CD14-positive monocyte (primary cell): ENCODE measurements at regions not wholly inside any gene's neighbourhood (a gene's known extent, or its start where the extent isn't known, plus 50 kb on each side); places are given as distances from the start of the nearest gene placed in this dataset.

ENCODE experiments used
- DNase-seq, 3 donors: peaks; one replicate each; pipeline ENCODE4 v3.0.0-alpha.2; 2011 to 2022
- H2AFZ ChIP-seq: 2 replicates; pipeline ENCODE4 v1.6.0; 2012; ENCODE audit warnings: mild to moderate bottlenecking, low read depth, low read length, inconsistent platforms; ENCODE audit not compliant: insufficient read depth, poor library complexity, severe bottlenecking
- H3K27ac ChIP-seq, 2 donors: 1 replicate in 1 of 2; 2 replicates in 1 of 2; pipeline ENCODE4 v1.5.1; 2012 to 2013; ENCODE audit warnings: low read length in 2 of 2, control low read depth in 1 of 2, inconsistent platforms in 1 of 2, low read depth in 1 of 2, mild to moderate bottlenecking in 1 of 2
- H3K27me3 ChIP-seq, 2 donors: one replicate each; pipeline versions ENCODE4 v1.6.0 to v1.6.1; 2011 to 2013; ENCODE audit warnings: low read length in 2 of 2; ENCODE audit not compliant: control insufficient read depth in 2 of 2, insufficient read depth in 2 of 2
- H3K36me3 ChIP-seq, 2 donors: replicated peaks in 1 of 2; 1 replicate in 1 of 2; 2 replicates in 1 of 2; pipeline versions ENCODE4 v1.5.1 to v1.6.1; 2012 to 2013; ENCODE audit warnings: low read length in 2 of 2, control low read depth in 1 of 2, inconsistent platforms in 1 of 2, mild to moderate bottlenecking in 1 of 2; ENCODE audit not compliant: insufficient read depth in 2 of 2, control insufficient read depth in 1 of 2
- H3K4me1 ChIP-seq, 2 donors: 1 replicate in 1 of 2; 2 replicates in 1 of 2; pipeline versions ENCODE4 v1.5.1 to v1.6.1; 2012 to 2013; ENCODE audit warnings: low read length in 2 of 2, control low read depth in 1 of 2, inconsistent platforms in 1 of 2, mild to moderate bottlenecking in 1 of 2, moderate library complexity in 1 of 2; ENCODE audit not compliant: insufficient read depth in 2 of 2, control insufficient read depth in 1 of 2
- H3K4me2 ChIP-seq: replicated peaks from 2 replicates; pipeline ENCODE3; 2012; ENCODE audit warnings: low read length, moderate library complexity, mild to moderate bottlenecking; ENCODE audit not compliant: poor library complexity, severe bottlenecking; ENCODE audit errors: extremely low read depth
- H3K4me3 ChIP-seq, 3 experiments: fragments of 200-600 bp in 1 of 3; sonication (generic) in 1 of 3; replicated peaks in 1 of 3; 1 replicate in 2 of 3; 2 replicates in 1 of 3; pipeline ENCODE4 v1.5.1; 2011 to 2013; ENCODE audit warnings: low read length in 3 of 3, mild to moderate bottlenecking in 3 of 3, control low read depth in 2 of 3, low read depth in 2 of 3, inconsistent platforms in 1 of 3, moderate library complexity in 1 of 3
- H3K79me2 ChIP-seq: 2 replicates; pipeline ENCODE4 v1.6.0; 2012; ENCODE audit warnings: mild to moderate bottlenecking, control low read depth, inconsistent platforms, low read length, moderate library complexity; ENCODE audit not compliant: insufficient read depth
- H3K9ac ChIP-seq: 2 replicates; pipeline ENCODE4 v1.6.0; 2017; ENCODE audit warnings: low read length, mild to moderate bottlenecking; ENCODE audit not compliant: insufficient read depth, poor library complexity, severe bottlenecking
- H3K9me3 ChIP-seq, 2 donors: replicated peaks in 1 of 2; 1 replicate in 1 of 2; 2 replicates in 1 of 2; pipeline versions ENCODE4 v1.5.1 to v1.6.1; 2012 to 2013; ENCODE audit warnings: low read length in 2 of 2, control low read depth in 1 of 2; ENCODE audit not compliant: control insufficient read depth in 1 of 2, insufficient read depth in 1 of 2
- H4K20me1 ChIP-seq: 2 replicates; pipeline ENCODE4 v1.6.0; 2012; ENCODE audit warnings: mild to moderate bottlenecking, low read length, control low read depth, moderate library complexity; ENCODE audit not compliant: insufficient read depth
- H3K27ac Mint-ChIP-seq, 7 donors: one replicate each; pipeline ENCODE4 v1.8.0; 2020; ENCODE audit warnings: mild to moderate bottlenecking in 7 of 7, mixed read lengths in 7 of 7, moderate library complexity in 6 of 7, inconsistent platforms in 2 of 7
- H3K27me3 Mint-ChIP-seq, 3 donors: one replicate each; pipeline ENCODE4 v1.8.0; 2021 to 2022; ENCODE audit warnings: low read depth in 3 of 3, mild to moderate bottlenecking in 3 of 3, mixed read lengths in 3 of 3, moderate library complexity in 3 of 3, inconsistent platforms in 1 of 3
- H3K36me3 Mint-ChIP-seq, 2 donors: one replicate each; pipeline ENCODE4 v1.8.0; 2020; ENCODE audit warnings: mixed read lengths in 2 of 2, inconsistent platforms in 1 of 2, mild to moderate bottlenecking in 1 of 2
- H3K4me1 Mint-ChIP-seq: one replicate; pipeline ENCODE4 v1.8.0; 2020; ENCODE audit warnings: mild to moderate bottlenecking, mixed read lengths
- H3K4me3 Mint-ChIP-seq, 2 donors: one replicate each; pipeline ENCODE4 v1.8.0; 2020; ENCODE audit warnings: mild to moderate bottlenecking in 2 of 2, mixed read lengths in 2 of 2, moderate library complexity in 1 of 2
- H3K9me3 Mint-ChIP-seq, 7 donors: one replicate each; pipeline ENCODE4 v1.8.0; 2020 to 2022; ENCODE audit warnings: mixed read lengths in 7 of 7, mild to moderate bottlenecking in 6 of 7, moderate library complexity in 6 of 7, inconsistent platforms in 2 of 7
- WGBS: methylation state at CpG from one replicate; pipeline ENCODE4 v1.1.5; 2013; ENCODE audit warnings: missing lambda C conversion rate; ENCODE audit not compliant: insufficient coverage; 5-methylcytosine and 5-hydroxymethylcytosine counted together
- intact Hi-C, 2 donors: fragments of 100-400 bp; cut with micrococcal nuclease; formaldehyde crosslinking; loops; one replicate each; pipeline versions ENCODE4 v1.15.0 to v1.15.1; 2023
- TF ChIP-seq, protein P1 (sequence below): fragments of 200-600 bp; IDR thresholded peaks from one replicate; pipeline ENCODE4 v1.8.0; 2022; ENCODE audit warnings: antibody characterized with exemption, mild to moderate bottlenecking

DNA sequence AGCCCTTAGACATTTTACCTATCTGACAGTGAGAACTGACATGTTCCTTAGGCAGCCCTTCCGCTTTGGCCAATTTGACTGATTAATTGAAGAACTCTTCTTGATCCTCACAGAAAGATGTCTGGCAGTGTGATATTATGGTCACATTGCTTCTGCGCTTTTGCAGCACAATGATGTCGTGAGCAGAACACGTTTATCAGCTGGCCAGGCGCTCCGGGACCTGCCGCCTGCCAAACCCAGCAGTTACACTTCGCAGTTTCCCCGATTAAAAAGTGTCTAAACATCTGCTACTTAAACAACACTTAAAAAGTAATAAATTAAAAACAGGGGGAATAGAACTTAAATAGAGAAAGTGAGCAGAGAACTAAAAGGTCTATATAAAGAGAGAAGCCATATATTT lies 103.5 kb upstream of the ETS2 start:
- Mint-ChIP-seq H3K9me3 (peaks cover 0 to 3% (median 2%) of the 10 kb centered on the region in 7 donors), H3K4me1 (peaks cover 3% of the 10 kb centered on the region), H3K36me3 (no peaks in the 10 kb centered on the region), H3K27me3 (peaks cover 0 to 2% (median 0%) of the 10 kb centered on the region in 3 donors), H3K4me3 (no peak overlapping the region), H3K27ac (no peak overlapping the region)
- Histone ChIP-seq H2AFZ (no peak overlapping the region), H3K4me1 (no peaks in the 10 kb centered on the region), H3K79me2 (no peaks in the 10 kb centered on the region), H4K20me1 (no peaks in the 10 kb centered on the region), H3K9ac (no peak overlapping the region), H3K27ac (no peak overlapping the region), H3K4me3 (no peak overlapping the region), H3K9me3 (peaks cover 0 to 4% of the 10 kb centered on the region in 2 donors), H3K36me3 (no peaks in the 10 kb centered on the region), H3K27me3 (no peaks in the 10 kb centered on the region), H3K4me2 (no peak overlapping the region)
- intact Hi-C loops, result no loop called here
- TF ChIP-seq, protein P1, sequence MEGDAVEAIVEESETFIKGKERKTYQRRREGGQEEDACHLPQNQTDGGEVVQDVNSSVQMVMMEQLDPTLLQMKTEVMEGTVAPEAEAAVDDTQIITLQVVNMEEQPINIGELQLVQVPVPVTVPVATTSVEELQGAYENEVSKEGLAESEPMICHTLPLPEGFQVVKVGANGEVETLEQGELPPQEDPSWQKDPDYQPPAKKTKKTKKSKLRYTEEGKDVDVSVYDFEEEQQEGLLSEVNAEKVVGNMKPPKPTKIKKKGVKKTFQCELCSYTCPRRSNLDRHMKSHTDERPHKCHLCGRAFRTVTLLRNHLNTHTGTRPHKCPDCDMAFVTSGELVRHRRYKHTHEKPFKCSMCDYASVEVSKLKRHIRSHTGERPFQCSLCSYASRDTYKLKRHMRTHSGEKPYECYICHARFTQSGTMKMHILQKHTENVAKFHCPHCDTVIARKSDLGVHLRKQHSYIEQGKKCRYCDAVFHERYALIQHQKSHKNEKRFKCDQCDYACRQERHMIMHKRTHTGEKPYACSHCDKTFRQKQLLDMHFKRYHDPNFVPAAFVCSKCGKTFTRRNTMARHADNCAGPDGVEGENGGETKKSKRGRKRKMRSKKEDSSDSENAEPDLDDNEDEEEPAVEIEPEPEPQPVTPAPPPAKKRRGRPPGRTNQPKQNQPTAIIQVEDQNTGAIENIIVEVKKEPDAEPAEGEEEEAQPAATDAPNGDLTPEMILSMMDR, result no peak
- 93% methylated on average over 5 of the region's 9 CpGs for WGBS
- no peak for DNase-seq

DNA sequence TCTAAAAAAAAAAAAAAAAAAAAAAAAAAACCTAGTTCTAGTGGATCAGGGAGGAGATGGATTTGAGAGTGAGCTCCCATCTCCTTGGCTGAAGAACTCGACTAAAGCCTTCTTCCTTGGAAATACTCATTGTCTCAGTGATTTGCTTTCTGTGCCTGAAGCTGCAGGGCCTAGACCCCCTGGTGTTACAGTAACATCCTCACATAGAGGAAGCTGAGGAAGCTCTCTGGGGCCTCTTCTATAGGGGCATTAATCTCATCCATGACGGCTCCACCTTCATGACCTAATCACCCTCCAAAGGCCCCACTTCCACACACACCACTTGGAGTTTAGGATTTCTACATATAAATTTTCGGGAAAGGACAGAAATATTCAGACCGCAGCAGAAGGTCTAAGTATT lies 95.9 kb upstream of the ETS2 start:
- no peak overlapping the region for H3K4me3 Mint-ChIP-seq
- Histone ChIP-seq H3K4me2 (no peak overlapping the region), H2AFZ (no peak overlapping the region), H3K9me3 (no peaks in the 10 kb centered on the region), H3K4me1 (no peaks in the 10 kb centered on the region), H3K36me3 (no peaks in the 10 kb centered on the region), H3K27me3 (no peaks in the 10 kb centered on the region), H3K9ac (no peak overlapping the region), H4K20me1 (no peaks in the 10 kb centered on the region), H3K27ac (no peak overlapping the region), H3K4me3 (no peak overlapping the region), H3K79me2 (no peaks in the 10 kb centered on the region)
- no peaks in the 10 kb centered on the region for H3K9me3 Mint-ChIP-seq
- peaks cover 5% of the 10 kb centered on the region for H3K4me1 Mint-ChIP-seq
- H3K27me3 Mint-ChIP-seq, result peaks cover 0 to 1% (median 0%) of the 10 kb centered on the region in 3 donors
- no peak overlapping the region for H3K27ac Mint-ChIP-seq
- no CpG with 5 or more reads among the region's 4 CpGs for WGBS
- intact Hi-C loops, result no loop called here
- H3K36me3 Mint-ChIP-seq, result no peaks in the 10 kb centered on the region
- TF ChIP-seq, protein P1, result no peak
- no peak for DNase-seq
